ENCODE measurements at regions not wholly inside any gene's neighbourhood (a gene's known extent, or its start where the extent isn't known, plus 50 kb on each side); places are given as distances from the start of the nearest gene placed in this dataset.

GRCh38 chr6:23367311-23367710 lies 758.7 kb upstream of the NRSN1 start:
- DNase-seq (ENCODE audit: low spot score) = no peak

- DNase-seq (ENCODE audit: low spot score) = no peak
Observed at GRCh38 chr6:23368557-23368956, 757.5 kb upstream of the NRSN1 start.

DNA sequence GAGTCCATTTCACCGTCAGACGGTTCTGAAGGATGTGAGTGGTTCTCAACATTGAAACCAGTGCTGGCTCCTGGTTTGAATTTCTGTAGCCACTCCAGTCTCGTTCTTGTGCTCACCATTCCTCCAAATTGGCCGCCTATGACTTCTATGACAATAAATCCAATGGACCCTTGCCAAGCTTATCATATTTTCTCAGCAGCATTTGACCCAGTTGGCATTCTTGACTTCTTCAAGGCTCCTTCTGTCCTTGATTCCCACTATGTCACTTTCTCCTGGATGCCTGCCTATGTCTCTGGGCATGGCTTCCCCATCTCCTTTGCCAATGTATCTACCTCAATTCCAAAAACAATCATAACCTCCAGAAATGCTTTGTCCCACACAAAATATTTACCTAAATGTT lies 756.0 kb upstream of the NRSN1 start:
- no peak for DNase-seq (ENCODE audit: low spot score)

GRCh38 chr6:23371132-23371915 lies 754.7 kb upstream of the NRSN1 start:
- DNase-seq (ENCODE audit: low spot score) = no peak

DNA sequence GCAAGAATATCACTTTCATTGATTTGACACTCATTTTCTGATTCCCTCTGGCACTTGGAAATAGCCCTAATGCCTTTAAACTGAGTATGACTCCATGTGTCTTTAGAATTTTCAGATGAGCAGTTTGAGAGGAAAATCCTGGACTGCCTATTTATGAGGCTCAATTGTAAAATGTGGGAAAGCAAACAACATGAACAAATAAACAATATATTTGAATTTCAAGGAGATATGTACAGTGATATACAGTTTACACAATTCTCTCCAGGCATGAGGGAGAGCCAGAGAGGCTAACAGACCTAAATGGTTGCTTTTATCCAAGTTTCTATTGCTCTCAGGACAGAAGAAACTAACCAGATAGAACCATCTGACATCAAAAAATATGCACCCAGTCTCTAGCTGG lies 748.2 kb upstream of the NRSN1 start:
- DNase-seq (ENCODE audit: low spot score) = no peak

- no peak for DNase-seq (ENCODE audit: low spot score)
Observed at GRCh38 chr6:23380465-23380864, 745.5 kb upstream of the NRSN1 start.

DNA sequence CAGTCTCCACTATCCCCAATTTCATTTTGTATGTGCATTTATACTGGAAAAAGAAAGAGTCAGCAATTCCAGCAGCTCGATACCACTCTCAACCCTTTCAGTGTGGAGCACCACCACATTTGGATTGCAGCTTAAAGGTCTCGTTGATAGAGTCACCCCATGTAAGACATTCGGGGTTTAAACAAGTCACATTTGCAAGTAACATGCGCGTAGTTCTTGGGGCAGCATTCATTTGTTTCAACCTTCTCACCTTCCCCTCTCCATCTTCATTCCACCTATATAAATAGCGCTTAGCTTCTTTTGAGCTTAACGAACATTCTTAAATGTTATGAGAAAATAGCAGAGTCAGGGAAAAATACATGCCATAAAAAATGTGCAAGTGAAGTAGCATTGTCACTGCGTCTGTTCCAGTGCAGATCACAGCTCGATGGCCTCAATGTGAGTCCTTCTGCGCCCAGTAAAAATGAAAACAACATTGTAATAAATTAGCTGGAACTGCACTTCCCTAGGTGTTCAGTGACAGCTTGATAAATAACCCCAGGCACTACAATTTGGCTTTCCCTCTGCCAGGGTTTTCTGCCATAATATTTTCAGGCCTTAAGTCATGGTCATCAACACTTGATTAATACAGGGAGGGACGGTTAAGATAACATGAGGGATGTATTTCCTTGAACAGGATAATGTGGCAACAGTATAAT lies 737.8 kb upstream of the NRSN1 start:
- DNase-seq (ENCODE audit: low spot score) = no peak

- no peak for DNase-seq (ENCODE audit: low spot score)
Observed at GRCh38 chr6:23389386-23389785, 736.6 kb upstream of the NRSN1 start.

- DNase-seq (ENCODE audit: low spot score) = no peak
Observed at GRCh38 chr6:23390221-23390620, 735.8 kb upstream of the NRSN1 start.

DNA sequence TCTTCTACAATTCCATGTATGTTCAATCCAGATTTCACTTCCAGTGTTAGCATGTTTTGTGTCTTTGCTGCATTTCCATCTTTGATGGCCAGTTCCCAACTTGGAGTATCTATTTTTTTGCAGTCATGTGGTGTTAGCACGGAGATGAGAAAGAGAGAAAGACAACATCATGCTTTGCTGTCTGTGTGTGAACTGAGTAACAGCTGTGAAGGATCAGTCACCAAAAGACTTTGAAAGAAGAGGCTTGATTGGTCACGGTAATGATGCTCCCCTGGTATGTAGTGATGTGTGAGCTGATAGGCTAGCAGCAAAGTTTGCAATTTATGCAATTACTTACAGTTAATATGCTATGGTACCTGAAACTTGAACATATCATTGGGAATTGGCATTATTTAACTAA lies 731.3 kb upstream of the NRSN1 start:
- no peak for DNase-seq (ENCODE audit: low spot score)

- no peak for DNase-seq (ENCODE audit: low spot score)
Observed at GRCh38 chr6:23395381-23395780, 730.6 kb upstream of the NRSN1 start.

DNA sequence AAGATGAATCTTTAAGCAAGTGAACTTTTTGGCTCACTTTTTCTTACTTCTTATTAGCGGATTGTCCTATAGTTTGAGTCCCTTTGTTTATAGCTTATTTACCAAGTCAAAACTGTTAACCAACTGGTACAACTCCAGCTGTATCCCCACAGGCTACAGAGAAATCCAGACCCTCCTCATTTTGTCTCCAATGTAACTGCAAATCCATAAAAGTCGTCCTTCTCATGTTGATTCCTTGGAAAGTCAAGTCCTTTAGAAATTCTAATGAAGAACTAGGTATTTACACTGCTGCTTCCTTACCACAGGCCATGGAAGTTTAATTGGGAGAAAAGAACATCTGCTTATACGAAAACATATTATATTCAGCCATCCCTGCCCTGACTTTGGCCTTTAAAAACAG lies 729.1 kb upstream of the NRSN1 start:
- DNase-seq (ENCODE audit: low spot score) = no peak

DNA sequence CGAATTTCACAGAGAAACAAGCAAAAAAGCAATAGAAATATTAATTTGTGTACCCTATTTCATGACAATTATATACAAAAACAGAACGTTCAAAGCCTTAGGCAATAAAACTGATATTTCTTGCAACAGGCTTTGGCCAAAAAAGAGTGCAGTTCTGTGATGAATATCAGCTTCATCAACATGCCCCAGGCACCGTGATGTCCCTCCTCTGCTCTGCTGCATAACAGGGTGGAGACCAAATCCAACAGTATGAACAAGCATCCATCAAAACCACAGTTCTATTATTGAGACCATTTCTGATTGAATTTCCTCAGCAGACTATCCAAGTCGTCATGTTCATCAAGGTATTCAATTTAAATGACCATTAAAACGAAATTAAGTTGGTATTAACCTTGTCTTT lies 722.6 kb upstream of the NRSN1 start:
- DNase-seq (ENCODE audit: low spot score) = no peak

DNA sequence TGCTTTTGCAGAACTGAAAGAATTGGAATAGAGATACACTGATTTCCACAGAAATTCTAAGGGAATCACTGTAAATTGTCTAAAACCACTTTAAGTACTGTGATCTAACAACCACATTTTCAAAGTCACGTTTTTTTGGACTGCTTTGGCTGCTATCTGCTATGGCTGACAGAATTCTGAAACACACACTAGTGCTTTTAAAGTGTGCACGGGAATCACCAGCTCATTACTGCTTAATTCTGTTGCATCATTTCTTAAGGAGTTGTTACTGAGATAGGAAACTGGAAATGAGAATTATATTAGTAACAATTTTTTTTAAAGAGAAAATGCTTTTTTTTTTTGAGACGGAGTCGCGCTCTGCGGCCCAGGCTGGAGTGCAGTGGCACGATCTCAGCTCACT lies 716.5 kb upstream of the NRSN1 start:
- no peak for DNase-seq (ENCODE audit: low spot score)

DNA sequence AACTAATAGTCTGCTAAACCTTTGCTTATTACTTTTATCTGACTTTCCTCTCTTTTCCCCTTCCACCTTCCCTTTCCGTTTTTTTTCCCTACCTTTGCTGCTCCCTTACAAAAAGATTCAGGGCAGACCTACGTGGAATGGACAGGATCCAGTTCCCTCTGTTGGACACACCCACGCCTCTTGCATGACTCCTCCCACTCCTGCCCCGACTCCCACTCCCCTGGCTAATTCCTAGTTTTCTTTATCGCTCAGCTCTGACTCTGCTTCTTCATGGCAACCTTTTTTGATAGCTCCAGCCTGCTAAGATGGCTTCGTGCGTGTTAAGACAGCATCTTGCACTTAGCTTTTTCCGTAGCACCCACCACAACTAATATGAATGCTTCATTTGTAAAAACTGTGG lies 715.6 kb upstream of the NRSN1 start:
- no peak for DNase-seq (ENCODE audit: low spot score)

- DNase-seq (ENCODE audit: low spot score) = no peak
Observed at GRCh38 chr6:23412770-23413169, 713.2 kb upstream of the NRSN1 start.

DNA sequence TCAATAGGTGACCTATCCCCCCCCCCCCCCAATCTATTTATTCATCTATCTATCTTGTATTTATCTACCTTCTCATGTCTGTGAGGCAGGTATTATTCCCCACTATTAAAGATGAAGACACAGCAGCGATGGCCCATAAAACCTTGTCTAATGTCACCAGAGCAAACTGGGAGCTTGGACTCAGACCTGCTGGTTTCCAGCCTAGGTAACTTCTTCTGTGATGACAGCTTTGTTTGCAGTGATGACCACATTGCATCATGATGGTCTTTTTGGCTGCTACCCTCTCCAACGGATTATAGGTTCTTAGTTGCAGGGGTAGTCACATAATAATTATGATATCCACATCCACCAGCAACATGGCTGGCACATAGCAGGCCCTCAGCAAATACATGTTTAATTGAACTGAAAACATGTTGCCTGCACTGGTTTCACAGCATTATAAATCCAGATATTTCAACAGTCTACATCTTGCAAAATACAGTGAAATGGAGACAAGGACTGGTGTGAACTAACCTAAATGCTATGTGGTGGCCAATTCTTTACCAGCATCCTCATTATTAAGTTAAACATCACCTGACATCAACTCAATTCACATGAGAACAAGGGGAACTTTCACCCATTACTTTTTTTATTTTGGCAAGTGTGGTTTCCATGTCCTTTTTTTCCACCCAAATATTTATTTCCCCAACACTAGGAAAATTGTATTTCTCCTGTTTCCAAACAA lies 712.5 kb upstream of the NRSN1 start:
- no peak for DNase-seq (ENCODE audit: low spot score)

DNA sequence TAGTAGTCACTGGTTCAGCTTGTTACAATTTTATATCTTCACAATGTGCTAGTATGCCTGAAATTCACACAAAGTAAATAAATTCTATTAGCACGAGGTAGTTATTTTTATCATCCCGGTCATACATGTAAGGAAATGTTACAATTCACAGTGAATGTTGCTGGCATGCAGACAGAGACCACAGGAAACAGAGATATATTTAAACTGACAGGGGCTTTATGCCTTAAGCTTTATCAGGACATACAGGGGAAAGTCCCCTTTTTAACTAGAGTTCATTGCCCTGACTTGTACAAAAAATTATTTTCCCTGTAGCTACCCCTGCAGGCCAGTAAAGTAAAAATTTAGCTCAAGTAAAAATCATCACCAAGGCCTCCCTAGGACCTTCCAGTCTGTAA lies 712.0 kb upstream of the NRSN1 start:
- DNase-seq (ENCODE audit: low spot score) = no peak

DNA sequence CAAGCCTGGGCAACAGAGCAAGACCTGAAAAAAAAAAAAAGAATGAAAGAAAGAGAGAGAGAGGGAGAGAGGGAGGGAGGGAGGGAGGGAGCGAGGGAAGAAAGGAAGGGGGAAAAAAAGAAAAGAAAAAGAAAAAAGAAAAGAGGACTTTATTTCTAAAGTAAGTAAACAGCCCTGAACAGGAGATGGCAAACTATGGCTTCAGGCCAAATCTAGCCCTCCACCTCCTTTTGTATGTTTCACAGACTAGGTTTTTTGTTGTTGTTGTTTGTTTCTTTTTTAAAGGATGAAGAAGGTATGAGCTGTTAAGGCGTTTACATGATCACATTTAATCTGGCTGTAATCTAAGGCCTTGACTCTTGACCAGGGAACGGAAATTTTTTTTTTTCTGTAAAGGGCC lies 711.1 kb upstream of the NRSN1 start:
- DNase-seq (ENCODE audit: low spot score) = no peak

DNA sequence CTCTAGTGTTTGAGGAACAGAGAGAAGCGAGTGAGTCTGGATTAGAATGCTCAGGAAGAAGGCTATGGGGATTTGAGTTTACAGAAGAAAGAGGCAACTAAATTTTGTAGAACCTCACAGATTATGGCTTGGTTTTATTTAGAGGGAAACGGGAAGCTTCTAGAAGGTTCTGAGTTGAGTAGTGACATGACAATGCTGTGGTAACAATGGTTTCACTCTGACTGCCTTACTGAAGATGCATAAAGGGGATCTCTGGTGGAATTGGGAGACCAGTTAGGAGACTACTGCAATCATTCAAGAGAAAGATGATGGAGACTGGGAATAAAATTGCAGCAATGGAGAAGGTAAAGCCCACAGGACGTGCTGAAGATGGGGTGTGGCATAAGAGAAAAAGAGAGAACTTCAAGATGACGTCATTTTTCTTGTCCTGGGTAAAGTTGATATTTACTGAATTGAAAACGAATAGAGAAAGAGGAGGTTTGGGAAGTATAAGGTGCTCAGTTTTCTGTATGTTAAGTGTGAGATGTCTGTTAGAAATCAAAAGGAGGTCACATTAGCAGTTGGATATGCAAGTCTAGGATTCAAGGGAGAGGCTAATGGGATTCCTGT lies 710.1 kb upstream of the NRSN1 start:
- no peak for DNase-seq (ENCODE audit: low spot score)

GRCh38 chr6:23417133-23417532 lies 708.9 kb upstream of the NRSN1 start:
- no peak for DNase-seq (ENCODE audit: low spot score)

GRCh38 chr6:23418095-23418494 lies 707.9 kb upstream of the NRSN1 start:
- DNase-seq (ENCODE audit: low spot score) = no peak

DNA sequence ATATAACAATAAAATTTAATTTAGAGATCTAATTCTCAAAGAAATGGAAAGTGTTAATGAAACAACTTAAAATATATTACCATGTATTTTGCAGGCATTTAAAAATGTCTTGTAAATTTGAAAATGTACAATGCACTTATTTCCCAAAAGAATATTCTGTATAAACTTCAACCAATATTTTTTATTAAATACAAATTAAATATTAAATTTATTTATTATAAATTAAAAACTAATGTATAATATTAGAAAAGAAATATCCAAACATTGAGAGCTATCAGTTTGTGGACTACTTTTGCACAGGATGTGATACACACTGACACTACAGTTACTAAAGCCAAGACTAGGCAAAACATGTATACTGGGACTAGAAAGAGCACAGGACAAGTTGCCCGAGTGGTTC lies 707.0 kb upstream of the NRSN1 start:
- no peak for DNase-seq (ENCODE audit: low spot score)

Data from ecto neural progenitor cell (in vitro differentiated cells).